ENCODE measurements at regions not wholly inside any gene's neighbourhood (a gene's known extent, or its start where the extent isn't known, plus 50 kb on each side); places are given as distances from the start of the nearest gene placed in this dataset.
"Not testable (repeated sequence)": the region's sequence is repeated elsewhere in the genome, so short reads cannot be mapped to it uniquely, and the experiment has no call there.

DNA sequence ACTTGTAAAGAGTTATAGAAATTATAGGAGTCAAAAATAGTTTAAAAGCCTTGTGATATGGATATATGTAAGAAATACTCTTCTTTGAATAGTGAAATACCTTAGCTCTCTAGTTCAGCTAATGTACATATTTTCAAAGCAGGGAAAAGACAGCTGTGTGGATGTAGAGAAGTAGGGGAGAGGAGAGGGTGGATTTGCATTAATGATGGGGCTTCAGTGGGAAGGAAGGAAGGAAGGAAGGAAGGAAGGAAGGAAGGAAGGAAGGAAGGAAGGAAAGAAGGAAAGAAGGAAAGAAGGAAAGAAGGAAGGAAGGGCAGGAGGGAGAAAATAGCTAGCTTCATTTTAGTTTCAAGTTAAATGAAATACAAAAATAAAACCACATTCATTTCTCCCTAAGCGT, 62.4 kb upstream of the RGS1 start:
- Mint-ChIP-seq H3K27me3 (ENCODE audit: unreplicated experiment) (no peaks in the 10 kb centered on the region), H3K27ac (ENCODE audit: unreplicated experiment) (peak overlapping the region; percentile 28), H3K36me3 (ENCODE audit: low read depth, unreplicated experiment) (no peaks in the 10 kb centered on the region), H3K4me1 (ENCODE audit: unreplicated experiment) (peaks cover 10% of the 10 kb centered on the region), H3K4me3 (ENCODE audit: unreplicated experiment) (no peak overlapping the region), H3K9me3 (ENCODE audit: unreplicated experiment) (no peaks in the 10 kb centered on the region)
- TF ChIP-seq, protein P1, sequence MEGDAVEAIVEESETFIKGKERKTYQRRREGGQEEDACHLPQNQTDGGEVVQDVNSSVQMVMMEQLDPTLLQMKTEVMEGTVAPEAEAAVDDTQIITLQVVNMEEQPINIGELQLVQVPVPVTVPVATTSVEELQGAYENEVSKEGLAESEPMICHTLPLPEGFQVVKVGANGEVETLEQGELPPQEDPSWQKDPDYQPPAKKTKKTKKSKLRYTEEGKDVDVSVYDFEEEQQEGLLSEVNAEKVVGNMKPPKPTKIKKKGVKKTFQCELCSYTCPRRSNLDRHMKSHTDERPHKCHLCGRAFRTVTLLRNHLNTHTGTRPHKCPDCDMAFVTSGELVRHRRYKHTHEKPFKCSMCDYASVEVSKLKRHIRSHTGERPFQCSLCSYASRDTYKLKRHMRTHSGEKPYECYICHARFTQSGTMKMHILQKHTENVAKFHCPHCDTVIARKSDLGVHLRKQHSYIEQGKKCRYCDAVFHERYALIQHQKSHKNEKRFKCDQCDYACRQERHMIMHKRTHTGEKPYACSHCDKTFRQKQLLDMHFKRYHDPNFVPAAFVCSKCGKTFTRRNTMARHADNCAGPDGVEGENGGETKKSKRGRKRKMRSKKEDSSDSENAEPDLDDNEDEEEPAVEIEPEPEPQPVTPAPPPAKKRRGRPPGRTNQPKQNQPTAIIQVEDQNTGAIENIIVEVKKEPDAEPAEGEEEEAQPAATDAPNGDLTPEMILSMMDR (IDR thresholded peaks at IDR 0.05; ENCODE audit: unreplicated experiment): no peak
- no peak for DNase-seq (ENCODE audit: low spot score)

DNA sequence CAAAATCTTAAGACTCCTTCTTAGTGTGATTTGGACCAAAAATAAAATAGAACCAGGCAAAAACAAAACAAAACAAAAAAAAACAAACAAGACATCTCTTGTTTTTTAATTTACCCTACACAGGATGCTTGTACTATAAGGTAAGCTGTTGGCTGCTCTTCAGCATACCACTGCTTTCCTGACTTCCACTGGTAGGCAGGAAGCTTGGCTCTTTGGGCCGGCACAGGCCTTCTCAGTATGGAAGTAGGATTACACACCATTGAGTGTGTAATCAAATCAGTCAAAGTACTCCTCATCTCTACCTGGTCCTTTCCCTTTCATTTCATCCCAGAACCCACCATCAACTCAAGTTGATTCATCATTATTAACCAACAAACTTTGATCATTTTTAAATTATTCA, 61.9 kb upstream of the RGS1 start:
- no peaks in the 10 kb centered on the region for H3K9me3 Mint-ChIP-seq (ENCODE audit: unreplicated experiment)
- no peaks in the 10 kb centered on the region for H3K36me3 Mint-ChIP-seq (ENCODE audit: low read depth, unreplicated experiment)
- TF ChIP-seq, protein P1 (IDR thresholded peaks at IDR 0.05; ENCODE audit: unreplicated experiment): no peak
- H3K4me1 Mint-ChIP-seq (ENCODE audit: unreplicated experiment): peaks cover 10% of the 10 kb centered on the region
- no peak overlapping the region for H3K4me3 Mint-ChIP-seq (ENCODE audit: unreplicated experiment)
- no peaks in the 10 kb centered on the region for H3K27me3 Mint-ChIP-seq (ENCODE audit: unreplicated experiment)
- DNase-seq (ENCODE audit: low spot score): peak; percentile 15
- H3K27ac Mint-ChIP-seq (ENCODE audit: unreplicated experiment): peak overlapping the region; percentile 70

DNA sequence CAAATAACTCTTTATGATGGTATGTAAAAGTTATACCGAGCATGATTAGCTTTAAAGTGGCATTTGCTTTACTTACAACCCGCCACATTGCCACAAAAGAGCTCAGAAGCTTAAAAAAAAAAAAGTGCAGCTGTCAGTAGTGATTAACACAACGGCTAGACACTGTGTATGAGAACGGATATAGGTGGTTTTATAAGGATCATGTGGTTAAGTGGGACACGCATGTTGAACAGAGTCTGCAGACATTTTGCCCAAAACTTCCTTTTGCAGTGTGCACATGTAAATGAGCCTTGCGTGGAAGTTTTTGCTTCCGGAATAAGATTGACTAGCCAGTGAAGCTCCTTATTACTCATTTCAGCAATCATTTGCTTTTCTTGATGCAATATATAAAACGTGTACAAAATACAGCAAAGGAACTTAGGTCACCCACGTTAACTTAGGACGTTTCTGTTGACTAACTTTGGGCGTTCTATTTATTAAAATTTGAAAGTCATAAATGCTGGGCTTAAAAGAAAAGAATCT, 58.7 kb upstream of the RGS1 start:
- TF ChIP-seq, protein P1 (IDR thresholded peaks at IDR 0.05; ENCODE audit: unreplicated experiment): no peak
- H3K4me3 Mint-ChIP-seq (ENCODE audit: unreplicated experiment): no peak overlapping the region
- H3K36me3 Mint-ChIP-seq (ENCODE audit: low read depth, unreplicated experiment): no peaks in the 10 kb centered on the region
- no peak for DNase-seq (ENCODE audit: low spot score)
- H3K27ac Mint-ChIP-seq (ENCODE audit: unreplicated experiment): no peak overlapping the region
- no peaks in the 10 kb centered on the region for H3K27me3 Mint-ChIP-seq (ENCODE audit: unreplicated experiment)
- H3K4me1 Mint-ChIP-seq (ENCODE audit: unreplicated experiment): peaks cover 13% of the 10 kb centered on the region
- H3K9me3 Mint-ChIP-seq (ENCODE audit: unreplicated experiment): no peaks in the 10 kb centered on the region

DNA sequence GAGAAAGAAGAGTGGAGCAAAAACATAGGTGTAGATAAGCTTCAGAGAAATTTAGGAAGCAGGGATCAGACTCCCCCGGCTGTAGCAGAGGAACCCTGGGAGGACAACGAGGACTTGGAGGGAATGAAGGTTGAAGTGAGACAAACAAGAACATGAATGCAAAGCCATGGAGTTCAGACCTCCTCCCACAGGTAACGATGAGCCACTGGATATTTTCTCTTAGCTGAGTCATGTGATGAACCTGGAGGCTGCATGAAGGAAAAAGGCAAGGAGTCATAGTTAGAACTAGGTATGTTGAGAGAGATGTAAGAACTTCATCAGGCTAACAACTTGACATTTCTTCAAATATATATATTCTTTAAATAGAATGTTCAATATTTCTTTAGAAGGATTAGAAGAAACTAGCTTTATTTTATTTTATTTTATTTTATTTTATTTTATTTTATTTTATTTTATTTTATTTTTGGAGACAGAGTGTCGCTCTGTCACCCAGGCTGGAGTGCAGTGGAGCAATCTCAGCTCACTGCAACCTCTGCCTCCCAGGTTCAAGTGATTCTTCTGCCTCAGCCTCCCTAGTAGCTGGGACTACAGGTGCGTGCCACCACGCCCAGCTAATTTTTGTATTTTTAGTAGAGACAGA, 57.7 kb upstream of the RGS1 start:
- not testable (repeated sequence) for H3K4me1 Mint-ChIP-seq (ENCODE audit: unreplicated experiment); H3K9me3 Mint-ChIP-seq (ENCODE audit: unreplicated experiment); H3K27me3 Mint-ChIP-seq (ENCODE audit: unreplicated experiment); H3K36me3 Mint-ChIP-seq (ENCODE audit: low read depth, unreplicated experiment); H3K4me3 Mint-ChIP-seq (ENCODE audit: unreplicated experiment); DNase-seq (ENCODE audit: low spot score); H3K27ac Mint-ChIP-seq (ENCODE audit: unreplicated experiment)

DNA sequence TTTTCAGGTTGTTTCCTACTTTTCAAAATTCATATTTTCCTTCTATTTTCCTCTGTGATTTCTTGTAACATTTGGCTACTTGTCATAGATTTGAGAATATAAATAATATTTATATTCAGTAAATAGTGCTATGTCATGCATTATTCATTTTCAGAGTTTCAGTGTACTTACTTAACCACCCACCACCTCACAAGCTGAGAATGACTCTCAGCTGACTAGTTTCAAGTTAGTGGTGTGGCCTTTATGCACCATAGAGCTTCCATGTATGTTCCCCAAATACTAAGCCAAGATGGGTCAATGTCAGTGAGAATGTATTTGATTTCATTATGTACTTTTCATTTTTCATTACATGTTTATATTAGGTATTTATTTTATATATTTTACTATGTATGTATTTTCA, 56.9 kb upstream of the RGS1 start:
- Mint-ChIP-seq H3K4me1 (ENCODE audit: unreplicated experiment) (peaks cover 9% of the 10 kb centered on the region), H3K4me3 (ENCODE audit: unreplicated experiment) (no peak overlapping the region), H3K27me3 (ENCODE audit: unreplicated experiment) (no peaks in the 10 kb centered on the region), H3K9me3 (ENCODE audit: unreplicated experiment) (no peaks in the 10 kb centered on the region), H3K36me3 (ENCODE audit: low read depth, unreplicated experiment) (no peaks in the 10 kb centered on the region), H3K27ac (ENCODE audit: unreplicated experiment) (no peak overlapping the region)
- TF ChIP-seq, protein P1 (IDR thresholded peaks at IDR 0.05; ENCODE audit: unreplicated experiment): no peak
- DNase-seq (ENCODE audit: low spot score): no peak

All from endothelial cell (in vitro differentiated cells).